ENCODE measurements at regions not wholly inside any gene's neighbourhood (a gene's known extent, or its start where the extent isn't known, plus 50 kb on each side); places are given as distances from the start of the nearest gene placed in this dataset.

DNA sequence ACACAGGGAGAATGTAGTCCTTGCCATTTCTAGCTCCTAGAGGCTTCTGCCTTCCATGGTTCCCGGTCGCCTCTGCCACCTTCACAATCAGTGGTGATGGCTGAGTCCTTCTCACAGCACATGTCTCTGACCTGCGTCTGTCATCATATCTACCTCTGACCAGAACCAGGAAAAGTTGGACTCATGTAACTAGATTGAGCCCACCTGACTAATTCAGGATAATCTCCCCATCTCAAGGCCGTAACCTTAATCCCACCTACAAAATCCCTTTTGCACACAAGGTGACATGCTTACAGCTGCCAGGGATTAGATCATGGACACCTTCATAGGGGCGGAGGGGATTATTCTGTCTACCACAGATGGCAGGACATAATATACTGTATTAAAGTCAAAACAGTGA, 375.6 kb downstream of the ICE1 start:
- DNase-seq (ENCODE audit: low read depth in 3 of 3), result no peak

GRCh38 chr5:5795074-5795771, 372.7 kb downstream of the ICE1 start:
- no peak for DNase-seq (ENCODE audit: low read depth in 3 of 3)

- DNase-seq (ENCODE audit: low read depth in 3 of 3), result no peak
Measured at GRCh38 chr5:5794118-5794560, 371.7 kb downstream of the ICE1 start.

DNA sequence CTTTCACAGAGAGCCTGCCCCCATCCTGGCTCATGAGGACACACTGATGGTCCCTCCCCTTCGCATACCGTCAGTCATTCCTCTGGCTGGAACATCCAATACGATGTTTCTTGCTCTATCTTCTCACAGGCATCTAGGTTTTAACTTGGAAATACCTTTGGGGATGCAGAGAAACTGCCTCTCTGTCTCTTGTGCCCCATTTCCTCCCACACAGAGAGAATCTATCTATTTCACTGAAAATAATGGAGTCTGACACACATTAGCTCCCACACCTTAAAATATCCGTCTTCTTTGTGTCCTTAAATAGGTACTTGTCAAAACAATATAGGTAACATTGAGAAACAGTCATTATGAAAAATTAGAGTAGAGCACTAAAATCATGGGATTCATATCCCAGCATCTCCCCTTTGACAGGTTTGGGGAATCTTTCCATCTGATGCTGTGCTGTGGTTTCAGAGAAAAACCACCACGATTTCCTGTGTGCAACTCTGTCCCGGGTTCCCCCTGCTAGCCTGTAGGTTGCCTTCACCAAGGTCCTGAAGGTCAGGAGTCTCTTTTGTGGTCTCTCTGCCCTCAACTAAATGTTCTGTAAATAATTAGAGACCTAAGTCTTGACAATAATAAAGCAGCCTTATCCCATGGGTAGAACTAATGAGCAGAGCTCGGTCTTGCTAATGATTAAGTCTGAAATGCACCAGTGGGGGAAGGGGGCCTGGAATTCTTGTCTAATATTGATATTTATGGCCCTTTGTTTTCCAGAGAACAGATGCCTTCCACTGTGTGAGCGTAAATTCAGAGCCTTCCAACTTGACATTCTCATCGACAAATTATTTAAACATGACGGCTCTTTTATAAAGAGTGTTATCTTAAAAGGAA, 371.0 kb downstream of the ICE1 start:
- no peak for DNase-seq (ENCODE audit: low read depth in 3 of 3)

DNA sequence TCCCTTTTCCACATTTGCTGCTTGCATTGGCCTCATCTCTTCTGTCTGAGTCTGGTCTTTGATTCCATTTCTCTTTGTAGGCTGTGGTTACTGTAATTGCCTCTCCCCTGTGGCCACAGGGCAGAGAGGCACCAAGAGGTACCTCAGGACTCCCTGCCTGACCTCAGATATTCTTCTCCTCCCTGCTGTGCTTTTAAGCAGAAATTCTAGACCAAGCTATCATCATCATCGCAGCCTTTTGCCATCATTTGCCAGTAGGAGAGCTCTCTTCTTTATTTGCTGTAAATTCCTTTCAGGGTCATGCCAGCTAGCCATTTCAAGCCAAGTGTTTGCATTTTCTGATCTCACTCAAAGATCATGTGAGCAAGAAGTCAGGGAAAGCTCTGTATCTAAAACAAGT, 369.6 kb downstream of the ICE1 start:
- DNase-seq (ENCODE audit: low read depth in 3 of 3), result no peak

DNA sequence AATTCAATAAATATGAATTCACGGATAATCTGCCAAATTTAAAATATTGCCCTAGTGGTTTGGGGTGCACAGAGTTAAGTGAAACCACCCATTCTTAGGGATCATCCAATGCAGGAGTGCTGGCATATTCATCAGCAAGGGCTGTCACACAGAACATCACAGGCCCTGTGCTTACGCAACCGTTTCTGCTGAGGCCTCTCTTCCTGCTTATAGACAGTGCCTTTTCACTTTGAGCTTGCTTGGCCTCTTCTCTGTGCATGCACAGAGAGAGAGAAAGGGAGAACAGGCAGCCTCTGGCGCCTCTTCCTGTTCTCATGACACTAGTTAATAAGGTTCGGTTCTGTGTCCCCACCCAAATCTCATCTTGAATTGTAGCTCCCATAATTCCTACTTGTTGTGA, 366.3 kb downstream of the ICE1 start:
- DNase-seq (ENCODE audit: low read depth in 3 of 3), result no peak

GRCh38 chr5:5787373-5787772, 364.9 kb downstream of the ICE1 start:
- no peak for DNase-seq (ENCODE audit: low read depth in 3 of 3)

GRCh38 chr5:5784101-5784500, 361.6 kb downstream of the ICE1 start:
- DNase-seq (ENCODE audit: low read depth in 3 of 3), result no peak

- no peak for DNase-seq (ENCODE audit: low read depth in 3 of 3)
Measured at GRCh38 chr5:5783021-5783420, 360.5 kb downstream of the ICE1 start.

GRCh38 chr5:5782402-5782801, 359.9 kb downstream of the ICE1 start:
- DNase-seq (ENCODE audit: low read depth in 3 of 3), result no peak

- no peak for DNase-seq (ENCODE audit: low read depth in 3 of 3)
Measured at GRCh38 chr5:5781335-5781734, 358.9 kb downstream of the ICE1 start.

DNA sequence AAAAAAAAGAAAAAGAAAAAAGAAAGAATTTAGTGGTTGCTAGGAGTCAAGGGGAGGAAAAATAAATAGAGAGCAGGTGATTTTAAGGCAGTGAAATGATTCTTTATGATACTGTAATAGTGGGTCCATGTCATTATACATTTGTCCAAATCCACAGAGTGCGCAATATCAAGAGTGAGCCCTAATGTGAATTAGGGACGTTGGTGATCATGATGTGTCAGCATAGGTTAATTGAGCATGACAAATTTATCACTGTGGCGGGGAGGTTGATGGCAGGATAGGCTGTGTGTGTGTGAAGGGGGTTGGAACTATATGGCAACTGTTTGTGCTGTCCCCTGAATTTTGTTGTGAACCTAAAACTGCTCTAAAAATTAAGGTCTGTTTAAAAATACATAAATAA, 357.8 kb downstream of the ICE1 start:
- no peak for DNase-seq (ENCODE audit: low read depth in 3 of 3)

DNA sequence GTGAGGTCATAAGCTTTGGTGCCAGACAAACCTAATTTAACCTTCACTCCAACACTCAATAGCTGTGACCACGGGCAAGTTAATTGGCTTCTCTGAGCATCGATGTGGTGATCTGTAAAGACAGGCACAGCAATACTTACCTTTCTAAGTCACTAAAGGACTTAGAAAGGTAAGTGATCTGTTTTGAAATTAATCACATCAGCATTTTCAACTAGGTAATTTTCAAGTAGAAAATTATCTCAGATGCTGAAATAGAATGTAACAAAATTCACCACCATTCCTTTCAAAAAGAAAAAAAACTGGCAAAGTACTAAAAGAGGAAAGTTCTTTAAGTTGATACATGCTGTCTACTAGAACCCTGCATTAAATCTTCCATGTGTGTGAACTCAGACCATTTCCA, 354.5 kb downstream of the ICE1 start:
- DNase-seq (ENCODE audit: low read depth in 3 of 3), result no peak

GRCh38 chr5:5772202-5772601, 349.7 kb downstream of the ICE1 start:
- no peak for DNase-seq (ENCODE audit: low read depth in 3 of 3)

- DNase-seq (ENCODE audit: low read depth in 3 of 3), result no peak
Measured at GRCh38 chr5:5770825-5771224, 348.3 kb downstream of the ICE1 start.

GRCh38 chr5:5767286-5767928, 344.9 kb downstream of the ICE1 start:
- DNase-seq (ENCODE audit: low read depth in 3 of 3), result no peak

DNA sequence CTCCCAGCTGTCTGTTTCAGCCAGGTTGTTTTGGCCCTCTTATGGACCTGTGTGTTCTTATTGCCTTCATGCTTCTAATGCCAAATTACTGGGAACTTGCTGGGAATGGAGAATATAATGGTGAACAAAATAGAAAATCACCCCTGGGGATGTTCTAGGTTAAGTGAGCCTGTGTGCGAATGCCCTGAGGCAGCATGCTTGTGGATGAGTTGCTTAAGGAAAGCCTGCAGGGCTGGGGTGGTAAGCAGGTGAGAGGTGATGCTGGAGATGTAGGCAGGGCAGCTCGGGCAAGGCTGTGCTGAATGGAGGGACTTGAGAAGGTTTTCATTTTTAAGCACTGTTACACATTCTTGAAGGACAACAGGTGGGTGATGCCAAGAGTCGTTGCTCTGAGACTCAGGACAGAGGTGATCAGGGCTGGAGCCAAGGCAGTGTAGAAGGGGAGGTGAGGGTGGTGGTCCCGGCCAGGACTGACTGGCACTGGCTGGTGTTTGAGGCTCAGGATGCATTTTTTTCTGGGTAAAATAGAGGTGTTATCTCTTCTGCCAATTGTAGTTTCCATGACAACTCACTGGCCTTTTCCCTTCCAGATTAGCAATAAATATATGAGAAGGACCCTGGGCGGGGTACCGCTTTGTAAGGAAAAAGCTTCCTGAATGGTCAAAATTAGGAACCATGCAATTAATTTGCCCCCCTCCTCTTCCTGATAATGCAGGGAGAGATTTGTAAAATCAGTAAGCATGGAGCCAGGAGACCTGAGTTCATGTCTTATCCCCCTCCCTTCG, 342.8 kb downstream of the ICE1 start:
- no peak for DNase-seq (ENCODE audit: low read depth in 3 of 3)

DNA sequence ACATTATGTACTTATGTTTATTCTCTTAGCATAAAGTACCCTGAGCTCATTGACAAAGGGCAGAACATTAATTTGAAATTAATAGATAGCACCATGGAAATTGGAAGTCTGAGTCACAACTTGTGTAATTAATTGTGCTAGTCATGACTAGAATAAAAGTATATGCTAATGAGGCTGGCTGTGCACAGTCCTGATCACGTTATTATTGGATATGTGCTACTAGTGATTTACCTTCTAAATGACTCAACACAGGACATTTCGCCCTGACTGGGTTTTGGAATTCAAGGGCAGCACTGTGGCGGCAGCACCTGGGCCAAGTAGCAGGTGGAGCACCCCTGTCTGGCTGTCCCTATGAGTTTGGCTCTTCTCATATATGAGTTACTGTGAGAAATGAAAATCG, 341.8 kb downstream of the ICE1 start:
- DNase-seq (ENCODE audit: low read depth in 3 of 3), result no peak

DNA sequence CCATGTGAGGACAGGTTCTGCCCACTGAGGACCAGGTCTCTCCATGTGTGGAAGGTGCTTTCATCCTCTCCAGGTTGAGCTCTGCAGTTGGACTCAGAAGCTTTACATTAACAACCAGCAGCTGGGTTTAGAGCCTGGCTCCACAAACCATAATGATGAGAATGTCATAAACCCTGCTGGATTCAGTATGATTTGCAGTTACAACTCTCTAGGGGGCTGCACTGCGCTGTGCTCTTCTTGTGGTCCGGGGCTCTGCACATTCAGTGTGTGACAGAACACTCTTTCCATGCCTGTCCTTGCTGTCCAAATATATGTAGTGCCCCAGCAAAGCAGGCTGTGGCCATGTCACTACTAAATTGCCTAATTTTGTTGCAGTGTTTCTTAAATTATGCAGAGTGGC, 334.3 kb downstream of the ICE1 start:
- DNase-seq (ENCODE audit: low read depth in 3 of 3), result no peak

- DNase-seq (ENCODE audit: low read depth in 3 of 3), result no peak
Measured at GRCh38 chr5:5755888-5756287, 333.4 kb downstream of the ICE1 start.

GRCh38 chr5:5752844-5753243, 330.4 kb downstream of the ICE1 start:
- DNase-seq (ENCODE audit: low read depth in 3 of 3), result no peak

- no peak for DNase-seq (ENCODE audit: low read depth in 3 of 3)
Measured at GRCh38 chr5:5751987-5752386, 329.5 kb downstream of the ICE1 start.

Measured in stimulated activated CD4-positive, alpha-beta T cell treated with anti-CD3 and anti-CD28 coated beads, TNF-alpha, amount 100 ng/mL, for 48 hours (primary cell).